Ishikawa (cell line): ENCODE measurements at regions not wholly inside any gene's neighbourhood (a gene's known extent, or its start where the extent isn't known, plus 50 kb on each side); places are given as distances from the start of the nearest gene placed in this dataset.

ENCODE experiments used
- CEBPB ChIP-seq: IDR thresholded peaks from 2 replicates; pipeline ENCODE4 v1.6.1; 2012
- CREB1 ChIP-seq: IDR thresholded peaks from 2 replicates; pipeline ENCODE4 v1.6.1; 2012; ENCODE audit warnings: low read depth
- EGR1 ChIP-seq: IDR thresholded peaks from 2 replicates; pipeline ENCODE4 v1.6.1; 2012
- EP300 ChIP-seq: IDR thresholded peaks from 2 replicates; pipeline ENCODE4 v1.6.1; 2012; ENCODE audit warnings: borderline replicate concordance
- FOXM1 ChIP-seq: IDR thresholded peaks from 2 replicates; pipeline ENCODE4 v1.6.1; 2012; ENCODE audit warnings: low read depth, borderline replicate concordance
- TAF1 ChIP-seq: IDR thresholded peaks from 2 replicates; pipeline ENCODE4 v1.6.1; 2012; ENCODE audit warnings: low read depth, mild to moderate bottlenecking
- TCF12 ChIP-seq: IDR thresholded peaks from 2 replicates; pipeline ENCODE4 v1.6.1; 2012; ENCODE audit warnings: low read depth
- TF ChIP-seq, protein P1 (sequence below): IDR thresholded peaks from 2 replicates; pipeline ENCODE4 v1.6.1; 2012; ENCODE audit warnings: low read depth, mild to moderate bottlenecking
- TF ChIP-seq, protein P2 (sequence below): IDR thresholded peaks from 2 replicates; pipeline ENCODE4 v1.6.1; 2012
- TF ChIP-seq, protein P3 (sequence below): IDR thresholded peaks from 2 replicates; pipeline ENCODE4 v1.6.1; 2012

DNA sequence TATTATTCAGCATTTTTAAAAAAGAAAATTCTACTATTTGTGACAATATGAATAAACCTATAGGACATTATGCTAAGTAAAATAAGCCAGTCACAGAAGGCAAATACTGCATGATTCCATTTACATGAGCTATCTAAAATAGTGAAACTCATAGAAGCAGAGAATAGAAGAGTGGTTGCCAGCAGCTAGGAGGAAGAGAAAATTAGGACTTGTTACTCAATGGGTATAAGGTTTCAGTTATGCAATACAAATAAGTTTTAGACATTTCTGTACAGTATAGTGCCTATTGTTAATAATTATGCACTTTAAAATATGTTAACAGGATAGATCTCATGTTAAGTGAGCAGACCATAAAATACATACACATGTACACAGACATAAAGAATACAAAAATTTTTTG lies 73.8 kb upstream of the SPINK5 start:
- no peak for TF ChIP-seq TCF12
- no peak for TF ChIP-seq TAF1
- no peak for TF ChIP-seq EP300
- no peak for TF ChIP-seq EGR1
- TF ChIP-seq CEBPB: no peak
- TF ChIP-seq CREB1: no peak
- TF ChIP-seq, protein P1, sequence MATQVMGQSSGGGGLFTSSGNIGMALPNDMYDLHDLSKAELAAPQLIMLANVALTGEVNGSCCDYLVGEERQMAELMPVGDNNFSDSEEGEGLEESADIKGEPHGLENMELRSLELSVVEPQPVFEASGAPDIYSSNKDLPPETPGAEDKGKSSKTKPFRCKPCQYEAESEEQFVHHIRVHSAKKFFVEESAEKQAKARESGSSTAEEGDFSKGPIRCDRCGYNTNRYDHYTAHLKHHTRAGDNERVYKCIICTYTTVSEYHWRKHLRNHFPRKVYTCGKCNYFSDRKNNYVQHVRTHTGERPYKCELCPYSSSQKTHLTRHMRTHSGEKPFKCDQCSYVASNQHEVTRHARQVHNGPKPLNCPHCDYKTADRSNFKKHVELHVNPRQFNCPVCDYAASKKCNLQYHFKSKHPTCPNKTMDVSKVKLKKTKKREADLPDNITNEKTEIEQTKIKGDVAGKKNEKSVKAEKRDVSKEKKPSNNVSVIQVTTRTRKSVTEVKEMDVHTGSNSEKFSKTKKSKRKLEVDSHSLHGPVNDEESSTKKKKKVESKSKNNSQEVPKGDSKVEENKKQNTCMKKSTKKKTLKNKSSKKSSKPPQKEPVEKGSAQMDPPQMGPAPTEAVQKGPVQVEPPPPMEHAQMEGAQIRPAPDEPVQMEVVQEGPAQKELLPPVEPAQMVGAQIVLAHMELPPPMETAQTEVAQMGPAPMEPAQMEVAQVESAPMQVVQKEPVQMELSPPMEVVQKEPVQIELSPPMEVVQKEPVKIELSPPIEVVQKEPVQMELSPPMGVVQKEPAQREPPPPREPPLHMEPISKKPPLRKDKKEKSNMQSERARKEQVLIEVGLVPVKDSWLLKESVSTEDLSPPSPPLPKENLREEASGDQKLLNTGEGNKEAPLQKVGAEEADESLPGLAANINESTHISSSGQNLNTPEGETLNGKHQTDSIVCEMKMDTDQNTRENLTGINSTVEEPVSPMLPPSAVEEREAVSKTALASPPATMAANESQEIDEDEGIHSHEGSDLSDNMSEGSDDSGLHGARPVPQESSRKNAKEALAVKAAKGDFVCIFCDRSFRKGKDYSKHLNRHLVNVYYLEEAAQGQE: no peak
- TF ChIP-seq, protein P2, sequence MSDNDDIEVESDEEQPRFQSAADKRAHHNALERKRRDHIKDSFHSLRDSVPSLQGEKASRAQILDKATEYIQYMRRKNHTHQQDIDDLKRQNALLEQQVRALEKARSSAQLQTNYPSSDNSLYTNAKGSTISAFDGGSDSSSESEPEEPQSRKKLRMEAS: no peak
- TF ChIP-seq, protein P3, sequence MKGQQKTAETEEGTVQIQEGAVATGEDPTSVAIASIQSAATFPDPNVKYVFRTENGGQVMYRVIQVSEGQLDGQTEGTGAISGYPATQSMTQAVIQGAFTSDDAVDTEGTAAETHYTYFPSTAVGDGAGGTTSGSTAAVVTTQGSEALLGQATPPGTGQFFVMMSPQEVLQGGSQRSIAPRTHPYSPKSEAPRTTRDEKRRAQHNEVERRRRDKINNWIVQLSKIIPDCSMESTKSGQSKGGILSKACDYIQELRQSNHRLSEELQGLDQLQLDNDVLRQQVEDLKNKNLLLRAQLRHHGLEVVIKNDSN: no peak
- TF ChIP-seq FOXM1: no peak
